Nephron progenitor cell (in vitro differentiated cells): ENCODE measurements at regions not wholly inside any gene's neighbourhood (a gene's known extent, or its start where the extent isn't known, plus 50 kb on each side); places are given as distances from the start of the nearest gene placed in this dataset.

Experiments
- DNase-seq: peaks from one replicate; pipeline ENCODE4 v3.0.0; 2021
- H3K27ac Mint-ChIP-seq: 2 replicates; pipeline ENCODE4 v1.8.0; 2021; ENCODE audit warnings: mild to moderate bottlenecking, moderate library complexity, mixed read lengths
- H3K27me3 Mint-ChIP-seq: 2 replicates; pipeline ENCODE4 v1.8.0; 2021; ENCODE audit warnings: mild to moderate bottlenecking, low read depth, mixed read lengths; ENCODE audit not compliant: poor library complexity
- H3K36me3 Mint-ChIP-seq: 2 replicates; pipeline ENCODE4 v1.8.0; 2021; ENCODE audit warnings: low read depth, mixed read lengths
- H3K4me1 Mint-ChIP-seq: 2 replicates; pipeline ENCODE4 v1.8.0; 2021; ENCODE audit warnings: mixed read lengths
- H3K4me3 Mint-ChIP-seq: 2 replicates; pipeline ENCODE4 v1.8.0; 2021; ENCODE audit warnings: mild to moderate bottlenecking, moderate library complexity, mixed read lengths
- H3K9me3 Mint-ChIP-seq: 2 replicates; pipeline ENCODE4 v1.8.0; 2021; ENCODE audit warnings: mild to moderate bottlenecking, moderate library complexity, mixed read lengths
- TF ChIP-seq, protein P1 (sequence below): fragments of 200-600 bp; sonication (generic); IDR thresholded peaks from 2 replicates; pipeline ENCODE4 v1.5.0; 2021; ENCODE audit warnings: antibody characterized with exemption

DNA sequence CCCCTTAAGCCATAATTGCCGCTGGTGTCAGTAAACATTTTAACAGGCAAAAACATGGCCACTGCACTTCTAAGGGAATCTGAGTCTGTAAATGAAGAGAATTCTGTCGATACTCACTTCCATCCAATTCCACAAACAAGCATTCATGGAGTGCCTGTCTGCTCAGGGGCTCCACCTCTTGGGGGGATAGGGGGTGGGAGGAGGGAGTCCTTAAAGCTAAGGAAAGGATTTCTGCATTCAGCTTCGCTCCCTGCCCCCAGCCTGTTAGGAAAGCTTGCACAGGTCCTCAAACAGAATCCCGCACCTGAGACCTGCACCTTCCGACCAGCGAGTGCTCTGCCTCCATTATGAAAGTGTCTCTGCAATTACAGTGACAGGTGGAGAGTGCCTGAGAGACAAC lies 130.2 kb upstream of the KIT start:
- Mint-ChIP-seq H3K9me3 (peaks cover 10% of the 10 kb centered on the region), H3K4me1 (peaks cover 6% of the 10 kb centered on the region), H3K27me3 (peaks cover 26% of the 10 kb centered on the region), H3K36me3 (no peaks in the 10 kb centered on the region), H3K4me3 (no peak overlapping the region), H3K27ac (no peak overlapping the region)
- TF ChIP-seq, protein P1, sequence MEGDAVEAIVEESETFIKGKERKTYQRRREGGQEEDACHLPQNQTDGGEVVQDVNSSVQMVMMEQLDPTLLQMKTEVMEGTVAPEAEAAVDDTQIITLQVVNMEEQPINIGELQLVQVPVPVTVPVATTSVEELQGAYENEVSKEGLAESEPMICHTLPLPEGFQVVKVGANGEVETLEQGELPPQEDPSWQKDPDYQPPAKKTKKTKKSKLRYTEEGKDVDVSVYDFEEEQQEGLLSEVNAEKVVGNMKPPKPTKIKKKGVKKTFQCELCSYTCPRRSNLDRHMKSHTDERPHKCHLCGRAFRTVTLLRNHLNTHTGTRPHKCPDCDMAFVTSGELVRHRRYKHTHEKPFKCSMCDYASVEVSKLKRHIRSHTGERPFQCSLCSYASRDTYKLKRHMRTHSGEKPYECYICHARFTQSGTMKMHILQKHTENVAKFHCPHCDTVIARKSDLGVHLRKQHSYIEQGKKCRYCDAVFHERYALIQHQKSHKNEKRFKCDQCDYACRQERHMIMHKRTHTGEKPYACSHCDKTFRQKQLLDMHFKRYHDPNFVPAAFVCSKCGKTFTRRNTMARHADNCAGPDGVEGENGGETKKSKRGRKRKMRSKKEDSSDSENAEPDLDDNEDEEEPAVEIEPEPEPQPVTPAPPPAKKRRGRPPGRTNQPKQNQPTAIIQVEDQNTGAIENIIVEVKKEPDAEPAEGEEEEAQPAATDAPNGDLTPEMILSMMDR = no peak
- DNase-seq = no peak

DNA sequence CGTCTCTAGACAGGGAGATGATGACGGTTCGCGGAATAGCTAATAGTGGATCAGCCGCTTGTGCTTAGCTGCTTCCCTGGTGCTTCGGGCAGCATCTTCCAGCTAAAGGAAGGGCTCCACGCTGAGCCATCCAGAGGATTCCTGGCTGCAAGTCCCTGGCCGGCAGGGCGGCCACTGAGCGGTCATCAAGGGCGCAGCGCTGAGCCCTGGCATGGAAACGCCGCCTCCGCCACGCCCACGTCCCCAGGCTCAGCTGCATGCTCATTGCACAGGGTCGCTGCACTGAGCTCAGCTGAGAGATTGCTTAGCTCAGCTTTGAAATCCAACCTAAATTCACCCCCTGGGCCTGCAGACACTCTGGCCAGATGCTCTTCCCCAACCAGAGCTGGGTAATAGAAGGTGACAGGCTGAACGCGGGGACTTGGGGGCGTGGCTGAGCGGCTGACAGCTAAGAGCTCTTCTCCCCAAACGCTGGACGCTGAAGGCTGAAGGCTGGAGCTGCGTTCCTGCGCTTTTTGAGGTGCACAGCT lies 118.2 kb upstream of the KIT start:
- DNase-seq = peak; percentile 86
- H3K27ac Mint-ChIP-seq = peak overlapping the region; percentile 63
- H3K9me3 Mint-ChIP-seq = peaks cover 14% of the 10 kb centered on the region
- peaks cover 34% of the 10 kb centered on the region for H3K4me1 Mint-ChIP-seq
- TF ChIP-seq, protein P1 = peak; percentile 8
- H3K27me3 Mint-ChIP-seq = peaks cover 11% of the 10 kb centered on the region
- H3K36me3 Mint-ChIP-seq = peaks cover 5% of the 10 kb centered on the region
- H3K4me3 Mint-ChIP-seq = peak overlapping the region; percentile 79

DNA sequence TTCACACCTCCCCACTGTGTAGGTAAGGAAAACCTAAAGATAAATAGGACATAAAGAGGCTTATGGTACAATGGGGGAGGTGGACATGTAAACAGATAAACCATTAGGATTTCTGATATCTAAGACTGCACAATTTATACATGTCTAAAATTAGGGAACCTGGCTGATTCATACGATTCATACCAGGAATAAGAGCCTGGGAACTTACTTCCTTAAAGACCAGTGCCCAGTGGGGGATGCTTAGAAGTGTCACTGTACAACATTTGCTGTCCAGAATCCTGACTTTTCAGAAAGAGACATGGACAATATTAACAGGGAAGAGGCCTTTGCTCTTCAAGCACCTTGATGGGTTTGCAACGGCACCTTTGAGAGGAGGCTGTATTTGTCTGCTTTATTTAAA lies 116.8 kb upstream of the KIT start:
- TF ChIP-seq, protein P1 = no peak
- H3K4me3 Mint-ChIP-seq = peak overlapping the region; percentile 72
- H3K36me3 Mint-ChIP-seq = no peaks in the 10 kb centered on the region
- no peak overlapping the region for H3K27ac Mint-ChIP-seq
- no peak for DNase-seq
- peaks cover 14% of the 10 kb centered on the region for H3K27me3 Mint-ChIP-seq
- peaks cover 2% of the 10 kb centered on the region for H3K9me3 Mint-ChIP-seq
- peaks cover 34% of the 10 kb centered on the region for H3K4me1 Mint-ChIP-seq

DNA sequence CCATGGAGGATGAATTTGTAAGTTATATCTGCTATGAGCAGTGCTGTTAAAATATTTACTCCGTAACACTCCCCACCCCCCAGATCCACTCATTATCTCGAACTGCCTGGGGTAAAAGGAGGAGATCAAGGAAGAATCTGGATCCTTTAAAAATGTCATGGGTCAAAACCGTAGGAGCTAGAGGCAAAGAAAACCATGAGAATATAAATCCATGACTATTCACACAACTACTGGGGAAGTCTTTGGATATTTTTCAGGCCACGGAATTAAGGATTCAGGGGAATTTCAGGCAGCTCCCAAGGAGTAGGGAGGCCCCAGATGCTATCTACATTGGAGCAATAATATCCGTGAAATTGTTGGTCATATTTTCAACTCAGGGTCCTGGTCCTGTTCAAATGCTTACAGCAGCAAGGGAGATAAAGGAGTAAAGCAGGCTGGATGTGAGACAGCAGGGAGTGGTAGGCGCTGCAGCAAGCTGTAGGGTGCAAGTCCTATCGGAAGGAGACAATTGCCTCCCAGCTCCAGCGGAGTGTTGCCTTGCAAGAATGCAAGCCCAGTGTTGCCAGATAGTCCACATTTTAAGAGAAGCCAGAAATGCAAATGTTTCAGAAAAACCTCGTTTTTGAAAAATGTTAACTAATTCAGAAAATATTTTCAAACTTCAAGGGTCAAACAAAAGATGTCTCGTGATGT lies 116.2 kb upstream of the KIT start:
- Mint-ChIP-seq H3K27me3 (peaks cover 19% of the 10 kb centered on the region), H3K4me1 (peaks cover 34% of the 10 kb centered on the region), H3K9me3 (no peaks in the 10 kb centered on the region), H3K36me3 (no peaks in the 10 kb centered on the region), H3K27ac (no peak overlapping the region), H3K4me3 (no peak overlapping the region)
- TF ChIP-seq, protein P1 = no peak
- no peak for DNase-seq

DNA sequence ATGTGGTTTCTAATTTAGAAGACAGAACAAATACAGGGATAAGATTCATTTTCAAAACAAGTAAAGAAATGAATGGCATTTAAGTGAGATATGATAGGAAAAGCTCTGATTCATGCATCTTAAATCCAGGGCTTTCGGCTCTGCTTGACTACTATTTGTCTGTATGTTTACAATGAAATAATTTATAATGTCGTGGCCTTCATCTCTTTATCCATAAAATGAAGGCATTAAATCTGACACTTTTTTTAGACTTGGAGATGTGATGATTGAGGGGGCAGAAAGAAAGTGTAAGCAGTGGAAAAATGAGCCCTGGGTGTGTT lies 115.7 kb upstream of the KIT start:
- no peaks in the 10 kb centered on the region for H3K9me3 Mint-ChIP-seq
- no peak overlapping the region for H3K27ac Mint-ChIP-seq
- TF ChIP-seq, protein P1 = no peak
- H3K27me3 Mint-ChIP-seq = peaks cover 19% of the 10 kb centered on the region
- H3K36me3 Mint-ChIP-seq = no peaks in the 10 kb centered on the region
- H3K4me3 Mint-ChIP-seq = no peak overlapping the region
- DNase-seq = no peak
- H3K4me1 Mint-ChIP-seq = peaks cover 38% of the 10 kb centered on the region

DNA sequence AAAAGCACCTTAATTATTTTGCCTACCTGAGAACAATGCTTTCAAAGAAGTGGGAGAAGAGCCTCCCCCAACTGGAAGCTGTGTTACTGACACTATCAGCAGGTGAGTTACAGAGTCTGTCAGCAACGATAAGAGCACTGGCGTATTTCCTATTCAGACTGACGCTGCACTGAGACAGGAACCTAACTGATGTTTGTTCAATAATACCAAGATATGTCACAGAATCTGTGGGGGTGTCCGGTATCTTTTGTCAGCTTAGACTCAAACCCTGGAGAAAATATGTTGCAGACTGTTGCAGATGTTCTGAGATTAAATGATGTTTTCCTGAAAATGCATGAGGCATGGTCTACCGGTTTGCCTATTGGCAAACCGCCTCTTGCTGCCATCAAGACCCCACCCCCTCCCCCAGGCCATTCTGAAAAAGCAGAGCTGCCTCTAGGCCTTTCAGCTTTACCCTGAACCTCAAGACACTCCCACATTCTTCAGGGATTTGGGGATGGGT lies 115.2 kb upstream of the KIT start:
- Mint-ChIP-seq H3K4me3 (no peak overlapping the region), H3K9me3 (no peaks in the 10 kb centered on the region), H3K4me1 (peaks cover 43% of the 10 kb centered on the region), H3K27me3 (peaks cover 19% of the 10 kb centered on the region), H3K27ac (no peak overlapping the region), H3K36me3 (no peaks in the 10 kb centered on the region)
- no peak for DNase-seq
- TF ChIP-seq, protein P1 = no peak
